HL-60 (cell line): ENCODE measurements at regions not wholly inside any gene's neighbourhood (a gene's known extent, or its start where the extent isn't known, plus 50 kb on each side); places are given as distances from the start of the nearest gene placed in this dataset.
"Not testable (repeated sequence)": the region's sequence is repeated elsewhere in the genome, so short reads cannot be mapped to it uniquely, and the experiment has no call there.

Experiments
- DNase-seq, 2 experiments: peaks; one replicate each; pipeline ENCODE4 v3.0.0-alpha.2; 2010 to 2020; ENCODE audit warnings: low read depth in 1 of 2, low spot score in 1 of 2
- H3K27ac ChIP-seq: fragments of 250-450 bp; sonication (Bioruptor Pico); replicated peaks from 2 replicates; pipeline ENCODE4 v1.5.1; 2020; ENCODE audit warnings: mild to moderate bottlenecking, moderate library complexity
- H3K27me3 ChIP-seq: fragments of 250-450 bp; sonication (Bioruptor Pico); 2 replicates; pipeline ENCODE4 v1.5.1; 2021; ENCODE audit warnings: mild to moderate bottlenecking, moderate library complexity; ENCODE audit not compliant: insufficient read depth, poor library complexity, severe bottlenecking
- H3K4me3 ChIP-seq: replicated peaks from 2 replicates; pipeline ENCODE4 v1.5.1; 2011; ENCODE audit warnings: mild to moderate bottlenecking, control low read depth, low read length; ENCODE audit not compliant: insufficient read depth

DNA sequence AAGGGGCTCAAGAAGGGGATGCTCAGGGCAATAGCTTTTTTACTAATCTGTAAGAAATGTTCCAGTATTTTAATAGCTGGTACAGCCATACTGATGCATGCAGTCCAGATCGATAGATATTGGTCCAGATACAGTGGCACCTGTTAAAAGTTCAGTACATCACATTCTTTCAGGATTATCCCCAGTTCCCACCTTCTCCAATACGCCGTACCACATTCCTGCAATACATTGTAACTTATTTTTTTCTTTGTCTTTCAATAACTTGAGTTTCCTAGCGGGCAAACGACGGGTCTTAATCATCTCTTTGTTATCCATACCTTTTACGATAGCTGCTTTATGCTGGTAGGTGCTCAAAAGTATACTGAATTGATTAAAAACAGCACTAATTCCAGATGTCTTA is 136.1 kb upstream of the NBPF19 start:
- H3K27me3 ChIP-seq, H3K27ac ChIP-seq, DNase-seq, H3K4me3 ChIP-seq: not testable (repeated sequence)

DNA sequence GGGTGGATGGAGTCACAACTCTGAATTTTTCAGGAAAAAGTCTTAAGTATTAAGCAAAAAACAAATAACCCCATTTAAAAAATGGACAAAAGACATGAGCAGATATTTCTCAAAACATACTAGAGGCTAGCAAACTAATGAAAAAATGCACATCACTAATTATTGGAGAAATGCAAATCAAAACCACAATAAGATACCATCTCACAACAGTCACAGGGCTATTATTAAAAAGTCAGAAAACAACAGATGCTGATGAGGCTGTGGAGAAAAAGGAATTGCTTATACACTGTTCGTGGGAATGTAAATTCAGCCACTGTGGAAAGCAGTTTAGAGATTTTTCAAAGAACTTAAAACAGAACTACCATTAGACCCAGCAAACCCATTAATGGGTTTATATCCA is 125.4 kb upstream of the NBPF19 start:
- H3K27ac ChIP-seq, DNase-seq, H3K27me3 ChIP-seq, H3K4me3 ChIP-seq: not testable (repeated sequence)

DNA sequence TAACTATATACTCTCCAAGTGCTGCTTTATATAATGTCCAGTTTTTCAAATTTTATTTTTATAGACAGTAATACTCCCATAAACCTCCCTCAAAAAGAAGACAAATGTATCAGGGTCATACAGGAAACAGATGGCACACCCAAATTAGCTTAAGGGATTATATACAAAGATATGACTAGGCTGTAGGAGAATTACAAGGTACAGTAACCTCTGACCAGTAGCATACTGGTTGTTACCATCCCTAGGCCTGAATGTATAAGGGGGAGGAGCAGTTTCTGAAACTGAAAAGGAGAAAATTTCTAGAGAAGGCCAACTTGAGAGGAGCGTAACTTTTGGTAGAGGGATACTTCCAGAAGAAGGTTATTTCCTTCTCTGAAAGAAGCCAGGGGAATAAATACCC is 122.6 kb upstream of the NBPF19 start:
- H3K27me3 ChIP-seq, result not testable (repeated sequence)

GRCh38 chr1:149354579-149354978 is 120.3 kb upstream of the NBPF19 start:
- not testable (repeated sequence) for DNase-seq, H3K4me3 ChIP-seq, H3K27me3 ChIP-seq, H3K27ac ChIP-seq

More for the DNA sequence above, 122.6 kb upstream of the NBPF19 start:
- not testable (repeated sequence) for H3K27ac ChIP-seq, DNase-seq, H3K4me3 ChIP-seq

- DNase-seq, H3K27me3 ChIP-seq, H3K27ac ChIP-seq, H3K4me3 ChIP-seq: not testable (repeated sequence)
Measured at GRCh38 chr1:149355748-149356147, 119.1 kb upstream of the NBPF19 start.

DNA sequence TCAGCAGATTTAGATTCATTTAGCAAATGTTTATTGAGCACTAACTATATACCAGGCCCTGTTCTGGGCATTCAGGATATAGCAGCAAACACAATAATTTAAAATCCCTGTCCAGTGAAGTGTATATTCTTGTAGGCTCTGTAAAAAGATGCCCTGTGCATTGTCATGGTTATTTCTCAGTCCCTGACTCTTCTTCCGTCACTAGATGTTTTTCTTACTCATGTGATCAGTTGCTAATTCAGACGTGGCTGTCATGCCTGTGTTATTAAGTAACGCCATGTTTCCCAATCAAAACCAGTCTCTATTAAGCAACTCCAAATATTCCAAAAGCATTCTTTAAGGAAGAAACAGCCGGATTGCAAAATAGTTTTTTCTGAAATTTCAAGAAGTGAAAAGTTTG is 118.7 kb upstream of the NBPF19 start:
- not testable (repeated sequence) for H3K27ac ChIP-seq, H3K27me3 ChIP-seq, H3K4me3 ChIP-seq, DNase-seq

GRCh38 chr1:149360351-149360750 is 114.5 kb upstream of the NBPF19 start:
- not testable (repeated sequence) for H3K27ac ChIP-seq, DNase-seq, H3K4me3 ChIP-seq, H3K27me3 ChIP-seq

- H3K27ac ChIP-seq, DNase-seq, H3K4me3 ChIP-seq, H3K27me3 ChIP-seq: not testable (repeated sequence)
Measured at GRCh38 chr1:149361310-149361709, 113.5 kb upstream of the NBPF19 start.

DNA sequence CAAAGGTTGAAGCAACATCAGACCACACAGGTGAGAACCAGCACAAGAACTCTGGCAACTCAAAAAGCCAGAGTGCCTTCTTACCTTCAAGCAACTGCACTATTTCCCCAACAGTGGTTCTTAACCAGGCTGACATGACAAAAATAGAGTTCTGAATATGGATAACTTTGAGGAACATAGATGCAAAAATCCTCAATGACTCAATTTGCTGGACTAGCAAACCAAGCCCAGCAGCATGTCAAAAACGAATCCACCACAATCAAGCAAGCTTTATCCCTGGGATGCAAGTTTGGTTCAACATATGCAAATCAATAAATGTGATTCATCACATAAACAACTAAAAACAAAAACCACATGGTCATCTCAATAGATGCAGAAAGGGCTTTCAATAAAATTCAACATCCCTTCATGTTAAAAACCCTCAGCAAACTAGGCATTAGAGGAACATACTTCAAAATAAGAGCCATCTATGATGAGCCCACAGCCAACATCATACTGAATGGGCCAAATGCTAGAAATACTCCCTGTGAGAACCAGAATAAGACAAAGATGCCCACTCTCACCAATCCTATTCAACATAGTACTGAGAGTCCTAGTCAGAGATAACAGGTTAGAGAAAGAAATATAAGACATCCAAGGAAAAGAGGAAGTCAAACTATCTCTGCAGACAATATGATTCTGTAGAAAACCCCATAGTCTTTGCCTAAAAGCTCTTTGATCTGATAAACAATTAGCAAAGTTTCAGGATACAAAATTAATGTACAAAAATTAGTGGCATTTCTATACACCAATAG is 110.5 kb upstream of the NBPF19 start:
- not testable (repeated sequence) for H3K27ac ChIP-seq, H3K4me3 ChIP-seq, H3K27me3 ChIP-seq, DNase-seq

- H3K4me3 ChIP-seq, H3K27ac ChIP-seq, DNase-seq, H3K27me3 ChIP-seq: not testable (repeated sequence)
Measured at GRCh38 chr1:149366402-149366801, 108.4 kb upstream of the NBPF19 start.

DNA sequence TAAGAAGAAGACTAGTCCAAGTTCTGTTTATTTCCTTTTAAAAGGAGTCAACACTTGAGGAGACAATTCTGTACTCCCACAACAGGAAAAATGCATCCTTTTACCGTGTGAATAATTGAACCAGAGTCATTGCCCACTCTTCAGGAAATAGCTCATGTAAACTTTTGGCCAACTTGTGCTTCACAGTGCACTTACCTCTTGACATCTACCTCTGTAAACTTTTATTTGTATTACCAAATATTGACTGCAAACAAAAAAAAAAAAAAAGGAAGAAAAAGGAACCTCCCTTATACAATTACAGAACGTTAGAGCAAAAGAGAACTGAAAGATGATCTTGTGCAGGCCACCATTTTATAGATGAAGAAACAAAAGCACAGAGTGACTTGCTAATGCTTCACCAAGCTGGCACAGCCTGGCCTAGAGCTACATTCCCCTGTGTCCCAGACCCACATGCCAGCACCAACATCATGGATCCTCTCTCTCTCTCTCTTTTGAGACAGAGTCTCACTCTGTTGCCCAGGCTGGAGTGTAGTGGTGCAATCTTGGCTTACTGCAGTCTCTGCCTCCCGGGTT is 107.3 kb upstream of the NBPF19 start:
- DNase-seq, H3K27ac ChIP-seq, H3K4me3 ChIP-seq, H3K27me3 ChIP-seq: not testable (repeated sequence)

- not testable (repeated sequence) for H3K27me3 ChIP-seq, DNase-seq, H3K4me3 ChIP-seq, H3K27ac ChIP-seq
Measured at GRCh38 chr1:149368337-149368736, 106.5 kb upstream of the NBPF19 start.

DNA sequence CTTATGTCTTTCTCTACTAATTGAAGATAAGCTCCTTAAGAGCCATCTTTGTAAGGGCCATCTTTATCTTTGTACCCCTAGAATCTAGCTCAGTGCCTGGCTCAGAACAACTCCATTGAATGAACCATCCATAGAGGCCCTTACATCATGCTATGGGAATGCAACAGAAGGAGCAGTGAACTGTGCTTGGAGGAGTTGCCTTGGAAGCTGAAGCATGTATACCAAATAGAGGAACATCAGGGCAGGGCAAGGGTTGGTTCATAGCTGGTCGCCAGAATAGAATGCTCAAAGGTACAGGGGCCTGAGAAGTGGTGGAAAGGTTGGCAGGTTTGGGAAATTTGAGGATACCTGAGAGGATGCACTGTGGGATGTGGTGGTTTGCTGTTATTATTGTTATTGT is 105.8 kb upstream of the NBPF19 start:
- H3K4me3 ChIP-seq, H3K27me3 ChIP-seq, DNase-seq, H3K27ac ChIP-seq: not testable (repeated sequence)

DNA sequence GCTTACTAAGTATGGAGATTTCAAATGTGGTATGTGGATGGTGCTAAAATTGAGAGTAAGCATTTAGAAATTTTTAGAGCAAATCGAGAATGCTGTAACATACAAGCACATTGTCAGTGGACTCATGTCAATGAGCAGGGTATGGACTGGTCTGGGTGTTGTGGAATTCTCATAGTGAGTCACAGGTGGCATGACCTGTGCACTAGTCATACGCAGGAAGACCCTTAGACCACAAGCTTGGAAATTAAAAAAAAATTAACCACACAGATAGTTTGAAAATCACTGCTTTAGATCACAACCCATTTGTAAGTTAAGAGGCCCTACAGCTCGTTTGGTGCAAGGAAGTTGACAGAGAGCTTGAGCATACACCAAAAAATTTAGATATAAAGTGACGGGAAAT is 102.9 kb upstream of the NBPF19 start:
- H3K27me3 ChIP-seq, H3K27ac ChIP-seq, H3K4me3 ChIP-seq, DNase-seq: not testable (repeated sequence)

GRCh38 chr1:149378462-149378861 is 96.4 kb upstream of the NBPF19 start:
- H3K27ac ChIP-seq, DNase-seq, H3K27me3 ChIP-seq, H3K4me3 ChIP-seq: not testable (repeated sequence)
